GM23338 (cell line): ENCODE measurements at regions not wholly inside any gene's neighbourhood (a gene's known extent, or its start where the extent isn't known, plus 50 kb on each side); places are given as distances from the start of the nearest gene placed in this dataset.

Experiments
- EZH2phosphoT487 ChIP-seq: fragments of 200-600 bp; sonication (generic); IDR thresholded peaks from one replicate; pipeline ENCODE4 v1.8.1; 2018; ENCODE audit warnings: antibody characterized with exemption; ENCODE audit not compliant: unreplicated experiment
- POLR2AphosphoS5 ChIP-seq: IDR thresholded peaks from 2 replicates; pipeline ENCODE4 v1.6.1; 2016; ENCODE audit warnings: antibody characterized with exemption, low read depth
- TF ChIP-seq, protein P1 (sequence below), 2 experiments: fragments of 200-600 bp in 1 of 2; sonication (generic) in 1 of 2; conservative IDR thresholded peaks; 2 replicates each; pipeline versions ENCODE4 v1.5.1 to v1.6.1; 2016 to 2017; ENCODE audit warnings: antibody characterized with exemption in 2 of 2, low read depth in 2 of 2, mild to moderate bottlenecking in 2 of 2, moderate library complexity in 1 of 2

DNA sequence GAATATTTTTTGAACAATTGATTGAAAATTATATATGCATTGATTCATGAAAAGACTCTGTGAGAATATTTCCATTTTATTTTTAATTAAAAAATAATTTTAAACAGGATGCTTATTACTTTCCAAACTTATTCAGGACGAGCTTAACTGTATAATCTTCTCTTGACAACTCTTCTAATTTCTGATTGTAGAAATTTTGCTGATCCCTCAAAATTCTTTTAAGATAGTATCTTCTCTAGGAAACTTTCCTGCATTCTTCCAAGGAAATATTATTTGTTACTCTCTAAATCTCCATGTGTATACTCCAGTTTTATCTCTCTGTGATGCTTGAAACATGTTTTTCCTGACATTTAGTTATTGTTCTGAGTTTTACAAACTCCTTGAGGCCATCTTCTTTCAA is 197.2 kb downstream of the BCHE start:
- TF ChIP-seq EZH2phosphoT487 (no peak), POLR2AphosphoS5 (no peak)
- TF ChIP-seq, protein P1, sequence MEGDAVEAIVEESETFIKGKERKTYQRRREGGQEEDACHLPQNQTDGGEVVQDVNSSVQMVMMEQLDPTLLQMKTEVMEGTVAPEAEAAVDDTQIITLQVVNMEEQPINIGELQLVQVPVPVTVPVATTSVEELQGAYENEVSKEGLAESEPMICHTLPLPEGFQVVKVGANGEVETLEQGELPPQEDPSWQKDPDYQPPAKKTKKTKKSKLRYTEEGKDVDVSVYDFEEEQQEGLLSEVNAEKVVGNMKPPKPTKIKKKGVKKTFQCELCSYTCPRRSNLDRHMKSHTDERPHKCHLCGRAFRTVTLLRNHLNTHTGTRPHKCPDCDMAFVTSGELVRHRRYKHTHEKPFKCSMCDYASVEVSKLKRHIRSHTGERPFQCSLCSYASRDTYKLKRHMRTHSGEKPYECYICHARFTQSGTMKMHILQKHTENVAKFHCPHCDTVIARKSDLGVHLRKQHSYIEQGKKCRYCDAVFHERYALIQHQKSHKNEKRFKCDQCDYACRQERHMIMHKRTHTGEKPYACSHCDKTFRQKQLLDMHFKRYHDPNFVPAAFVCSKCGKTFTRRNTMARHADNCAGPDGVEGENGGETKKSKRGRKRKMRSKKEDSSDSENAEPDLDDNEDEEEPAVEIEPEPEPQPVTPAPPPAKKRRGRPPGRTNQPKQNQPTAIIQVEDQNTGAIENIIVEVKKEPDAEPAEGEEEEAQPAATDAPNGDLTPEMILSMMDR (conservative IDR thresholded peaks at IDR 0.05; ENCODE audit: low read depth in 2 of 2), result no peak
